Smooth muscle cell (in vitro differentiated cells): ENCODE measurements at regions not wholly inside any gene's neighbourhood (a gene's known extent, or its start where the extent isn't known, plus 50 kb on each side); places are given as distances from the start of the nearest gene placed in this dataset.

Source experiments
- DNase-seq: peaks from one replicate; lab custom pipeline; 2025; ENCODE audit not compliant: unreplicated experiment; lab: John Stamatoyannopoulos, UW
- H2AFZ ChIP-seq: fragments of 200-600 bp; sonication (generic); 2 replicates; pipeline ENCODE4 v1.6.0; 2016; ENCODE audit warnings: antibody characterized with exemption, low read depth, mild to moderate bottlenecking
- H3F3A ChIP-seq: fragments of 200-600 bp; sonication (generic); 2 replicates; pipeline ENCODE4 v1.6.0; 2017; ENCODE audit warnings: antibody characterized with exemption, low read depth
- H3K27ac ChIP-seq: fragments of 200-600 bp; sonication (generic); 2 replicates; pipeline ENCODE4 v1.5.1; 2016; ENCODE audit warnings: low read depth, mild to moderate bottlenecking
- H3K27me3 ChIP-seq: fragments of 200-600 bp; sonication (generic); 2 replicates; pipeline ENCODE4 v1.6.1; 2016; ENCODE audit warnings: low read depth, mild to moderate bottlenecking
- H3K36me3 ChIP-seq: fragments of 200-600 bp; sonication (generic); 2 replicates; pipeline ENCODE4 v1.5.1; 2016; ENCODE audit warnings: low read depth
- H3K4me1 ChIP-seq: fragments of 200-600 bp; sonication (generic); 2 replicates; pipeline ENCODE4 v1.5.1; 2016; ENCODE audit warnings: low read depth
- H3K4me2 ChIP-seq: fragments of 200-600 bp; sonication (generic); 2 replicates; pipeline ENCODE4 v1.6.0; 2016; ENCODE audit warnings: mild to moderate bottlenecking
- H3K4me3 ChIP-seq: fragments of 200-600 bp; sonication (generic); 2 replicates; pipeline ENCODE4 v1.5.1; 2016; ENCODE audit warnings: mild to moderate bottlenecking
- H3K79me2 ChIP-seq: fragments of 200-600 bp; sonication (generic); 2 replicates; pipeline ENCODE4 v1.6.0; 2016; ENCODE audit warnings: low read depth, mild to moderate bottlenecking
- H3K9ac ChIP-seq: fragments of 200-600 bp; sonication (generic); 2 replicates; pipeline ENCODE4 v1.6.0; 2016; ENCODE audit warnings: low read depth
- H3K9me3 ChIP-seq: fragments of 200-600 bp; sonication (generic); replicated peaks from 2 replicates; pipeline ENCODE4 v1.5.1; 2016; ENCODE audit warnings: low read depth
- H4K20me1 ChIP-seq: fragments of 200-600 bp; sonication (generic); 2 replicates; pipeline ENCODE4 v1.6.0; 2016; ENCODE audit warnings: low read depth
- WGBS: methylation state at CpG from one replicate; pipeline ENCODE4 v1.1.7; 2016; ENCODE audit warnings: low lambda C conversion rate; 5-methylcytosine and 5-hydroxymethylcytosine counted together
- TF ChIP-seq, protein P1 (sequence below): fragments of 200-600 bp; sonication (generic); IDR thresholded peaks from 2 replicates; pipeline ENCODE4 v1.5.1; 2017; ENCODE audit warnings: borderline replicate concordance, mild to moderate bottlenecking, antibody characterized with exemption; ENCODE audit not compliant: insufficient read depth, poor library complexity, severe bottlenecking

DNA sequence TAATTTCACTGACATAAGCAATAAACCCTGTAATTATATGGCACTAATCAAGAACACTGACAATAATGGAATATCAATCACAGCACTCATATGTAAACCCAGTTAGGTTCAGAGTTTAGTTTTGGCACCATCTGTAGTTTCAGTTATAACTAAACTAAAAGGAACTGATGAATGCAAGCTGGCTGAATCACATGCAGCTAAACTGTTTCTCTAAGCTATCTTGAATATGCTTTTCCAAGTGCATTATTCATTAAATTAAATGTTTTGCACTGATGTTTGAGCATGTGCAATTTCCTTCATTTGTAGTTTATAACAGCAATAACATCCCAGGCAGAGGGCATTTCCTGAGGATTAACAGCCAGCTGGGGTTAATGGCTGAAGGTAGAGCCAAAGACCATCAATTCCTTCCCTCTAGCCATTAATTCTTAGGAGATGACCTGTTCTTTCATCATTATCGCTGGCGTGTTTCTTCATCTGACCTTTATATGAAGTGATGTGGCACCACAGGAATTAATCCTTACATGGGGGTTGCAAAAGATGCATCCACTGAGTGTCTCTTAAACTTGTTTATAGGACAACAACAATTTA, 562.8 kb upstream of the IGFBP7 start:
- H3K9ac ChIP-seq = no peak overlapping the region
- H3F3A ChIP-seq = no peaks in the 10 kb centered on the region
- H4K20me1 ChIP-seq = no peaks in the 10 kb centered on the region
- TF ChIP-seq, protein P1, sequence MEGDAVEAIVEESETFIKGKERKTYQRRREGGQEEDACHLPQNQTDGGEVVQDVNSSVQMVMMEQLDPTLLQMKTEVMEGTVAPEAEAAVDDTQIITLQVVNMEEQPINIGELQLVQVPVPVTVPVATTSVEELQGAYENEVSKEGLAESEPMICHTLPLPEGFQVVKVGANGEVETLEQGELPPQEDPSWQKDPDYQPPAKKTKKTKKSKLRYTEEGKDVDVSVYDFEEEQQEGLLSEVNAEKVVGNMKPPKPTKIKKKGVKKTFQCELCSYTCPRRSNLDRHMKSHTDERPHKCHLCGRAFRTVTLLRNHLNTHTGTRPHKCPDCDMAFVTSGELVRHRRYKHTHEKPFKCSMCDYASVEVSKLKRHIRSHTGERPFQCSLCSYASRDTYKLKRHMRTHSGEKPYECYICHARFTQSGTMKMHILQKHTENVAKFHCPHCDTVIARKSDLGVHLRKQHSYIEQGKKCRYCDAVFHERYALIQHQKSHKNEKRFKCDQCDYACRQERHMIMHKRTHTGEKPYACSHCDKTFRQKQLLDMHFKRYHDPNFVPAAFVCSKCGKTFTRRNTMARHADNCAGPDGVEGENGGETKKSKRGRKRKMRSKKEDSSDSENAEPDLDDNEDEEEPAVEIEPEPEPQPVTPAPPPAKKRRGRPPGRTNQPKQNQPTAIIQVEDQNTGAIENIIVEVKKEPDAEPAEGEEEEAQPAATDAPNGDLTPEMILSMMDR = no peak
- no peaks in the 10 kb centered on the region for H3K36me3 ChIP-seq
- no peaks in the 10 kb centered on the region for H3K27me3 ChIP-seq
- H3K27ac ChIP-seq = no peak overlapping the region
- no peak for DNase-seq
- H3K4me3 ChIP-seq = no peak overlapping the region
- no peaks in the 10 kb centered on the region for H3K79me2 ChIP-seq
- no peak overlapping the region for H2AFZ ChIP-seq
- no peak overlapping the region for H3K4me2 ChIP-seq
- WGBS = 93% methylated on average over 2 of the region's 2 CpGs
- no peaks in the 10 kb centered on the region for H3K9me3 ChIP-seq
- no peaks in the 10 kb centered on the region for H3K4me1 ChIP-seq

GRCh38 chr4:57668621-57669020, 558.4 kb upstream of the IGFBP7 start:
- Histone ChIP-seq H3K4me3 (no peak overlapping the region), H3K79me2 (no peaks in the 10 kb centered on the region), H3K27me3 (no peaks in the 10 kb centered on the region), H3F3A (no peaks in the 10 kb centered on the region), H3K9me3 (no peaks in the 10 kb centered on the region), H3K4me2 (no peak overlapping the region), H3K27ac (no peak overlapping the region), H2AFZ (no peak overlapping the region), H4K20me1 (no peaks in the 10 kb centered on the region), H3K36me3 (no peaks in the 10 kb centered on the region), H3K4me1 (no peaks in the 10 kb centered on the region), H3K9ac (no peak overlapping the region)
- 75% methylated on average over 2 of the region's 2 CpGs for WGBS
- TF ChIP-seq, protein P1 = no peak
- no peak for DNase-seq

DNA sequence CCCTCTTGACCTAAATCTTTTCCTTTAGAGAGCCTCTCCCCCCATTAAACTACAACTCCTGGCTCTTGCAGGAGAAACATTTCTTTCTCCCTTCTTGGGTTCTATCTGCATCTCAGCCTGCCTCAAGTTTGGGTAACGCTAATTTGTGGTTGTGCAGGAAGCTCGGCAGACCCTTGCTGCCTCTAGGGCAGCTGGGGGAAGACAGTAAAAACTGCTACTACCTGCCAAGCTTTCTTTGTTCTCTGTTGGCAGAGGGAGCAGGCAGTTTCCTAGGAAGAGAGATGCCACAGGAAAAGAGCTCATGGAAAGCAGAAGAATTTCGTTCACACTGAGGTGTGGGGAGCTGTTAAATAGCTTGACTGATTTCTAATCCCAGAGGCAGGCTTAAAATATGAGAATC, 555.6 kb upstream of the IGFBP7 start:
- Histone ChIP-seq H3K79me2 (no peaks in the 10 kb centered on the region), H2AFZ (no peak overlapping the region), H4K20me1 (no peaks in the 10 kb centered on the region), H3K4me3 (no peak overlapping the region), H3F3A (no peaks in the 10 kb centered on the region), H3K36me3 (no peaks in the 10 kb centered on the region), H3K27ac (no peak overlapping the region), H3K4me2 (no peak overlapping the region), H3K27me3 (no peaks in the 10 kb centered on the region), H3K4me1 (no peaks in the 10 kb centered on the region), H3K9ac (no peak overlapping the region), H3K9me3 (no peaks in the 10 kb centered on the region)
- WGBS = 73% methylated on average over 3 of the region's 3 CpGs
- no peak for DNase-seq
- TF ChIP-seq, protein P1 = no peak

GRCh38 chr4:57661517-57662090, 551.4 kb upstream of the IGFBP7 start:
- 86% methylated on average over 5 of the region's 5 CpGs for WGBS
- Histone ChIP-seq H3K9me3 (no peaks in the 10 kb centered on the region), H2AFZ (no peak overlapping the region), H3K36me3 (no peaks in the 10 kb centered on the region), H4K20me1 (no peaks in the 10 kb centered on the region), H3K27ac (no peak overlapping the region), H3K79me2 (no peaks in the 10 kb centered on the region), H3F3A (no peaks in the 10 kb centered on the region), H3K4me2 (no peak overlapping the region), H3K4me1 (no peaks in the 10 kb centered on the region), H3K4me3 (no peak overlapping the region), H3K9ac (no peak overlapping the region), H3K27me3 (no peaks in the 10 kb centered on the region)
- TF ChIP-seq, protein P1 = no peak
- DNase-seq = no peak
